GM13977 (cell line): ENCODE measurements at regions not wholly inside any gene's neighbourhood (a gene's known extent, or its start where the extent isn't known, plus 50 kb on each side); places are given as distances from the start of the nearest gene placed in this dataset.

Source experiments
- DNase-seq: peaks from one replicate; pipeline ENCODE4 v3.0.0; 2012; ENCODE audit warnings: low spot score
- in situ Hi-C: fragments of 300-500 bp; cut with MboI; formaldehyde crosslinking; loops from one replicate; pipeline ENCODE4 v1.12.0; 2022; ENCODE audit warnings: low sequenced_read_pairs, low pct_unique_long_range_greater_than_20kb, mixed read lengths, inconsistent platforms; ENCODE audit not compliant: unreplicated experiment
- TF ChIP-seq, protein P1 (sequence below): IDR thresholded peaks from 2 replicates; pipeline ENCODE4 v1.5.1; 2012; ENCODE audit warnings: mild to moderate bottlenecking, control low read depth; ENCODE audit not compliant: insufficient read depth; ENCODE audit errors: extremely low read depth, missing control alignments

DNA sequence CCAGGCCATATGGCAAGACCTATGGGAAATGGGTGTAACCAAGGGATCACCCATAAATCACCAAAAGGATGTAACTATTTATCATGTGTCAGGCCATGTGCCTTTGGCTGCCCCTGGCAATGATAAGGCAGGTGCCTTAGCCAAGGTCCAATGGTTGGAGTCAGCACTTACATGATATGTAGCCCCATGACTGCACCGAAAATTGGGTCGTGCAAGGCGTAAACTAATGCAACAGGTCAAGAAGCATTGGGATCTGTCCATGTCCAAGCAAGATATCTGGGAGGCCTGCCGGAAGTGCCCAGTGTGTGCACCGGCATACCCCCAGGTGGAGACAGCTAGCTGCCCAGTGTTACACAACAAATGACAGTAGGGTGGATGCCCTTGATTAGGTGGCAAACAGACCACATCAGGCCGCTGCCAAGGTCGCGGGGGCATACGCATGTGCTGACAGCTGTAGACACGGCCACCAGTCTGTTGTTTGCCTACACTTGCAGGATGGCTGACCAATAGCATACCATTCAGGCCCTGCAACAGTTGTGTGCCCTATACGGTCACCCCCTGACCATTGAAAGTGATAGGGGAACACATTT, 698.2 kb upstream of the AGA start:
- in situ Hi-C loops = no loop called here
- TF ChIP-seq, protein P1, sequence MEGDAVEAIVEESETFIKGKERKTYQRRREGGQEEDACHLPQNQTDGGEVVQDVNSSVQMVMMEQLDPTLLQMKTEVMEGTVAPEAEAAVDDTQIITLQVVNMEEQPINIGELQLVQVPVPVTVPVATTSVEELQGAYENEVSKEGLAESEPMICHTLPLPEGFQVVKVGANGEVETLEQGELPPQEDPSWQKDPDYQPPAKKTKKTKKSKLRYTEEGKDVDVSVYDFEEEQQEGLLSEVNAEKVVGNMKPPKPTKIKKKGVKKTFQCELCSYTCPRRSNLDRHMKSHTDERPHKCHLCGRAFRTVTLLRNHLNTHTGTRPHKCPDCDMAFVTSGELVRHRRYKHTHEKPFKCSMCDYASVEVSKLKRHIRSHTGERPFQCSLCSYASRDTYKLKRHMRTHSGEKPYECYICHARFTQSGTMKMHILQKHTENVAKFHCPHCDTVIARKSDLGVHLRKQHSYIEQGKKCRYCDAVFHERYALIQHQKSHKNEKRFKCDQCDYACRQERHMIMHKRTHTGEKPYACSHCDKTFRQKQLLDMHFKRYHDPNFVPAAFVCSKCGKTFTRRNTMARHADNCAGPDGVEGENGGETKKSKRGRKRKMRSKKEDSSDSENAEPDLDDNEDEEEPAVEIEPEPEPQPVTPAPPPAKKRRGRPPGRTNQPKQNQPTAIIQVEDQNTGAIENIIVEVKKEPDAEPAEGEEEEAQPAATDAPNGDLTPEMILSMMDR = no peak
- no peak for DNase-seq

GRCh38 chr4:178142724-178143123, 700.5 kb upstream of the AGA start:
- in situ Hi-C loops = no loop called here
- TF ChIP-seq, protein P1 = no peak
- no peak for DNase-seq

- TF ChIP-seq, protein P1 = no peak
- in situ Hi-C loops = no loop called here
- DNase-seq = no peak
Measured at GRCh38 chr4:178148106-178148505, 705.9 kb upstream of the AGA start.

- TF ChIP-seq, protein P1 = no peak
- in situ Hi-C loops = no loop called here
- DNase-seq = no peak
Measured at GRCh38 chr4:178165251-178165950, 723.2 kb upstream of the AGA start.

GRCh38 chr4:178165951-178166308, 723.7 kb upstream of the AGA start:
- TF ChIP-seq, protein P1 = no peak
- in situ Hi-C loops = no loop called here
- no peak for DNase-seq

- TF ChIP-seq, protein P1 = no peak
- DNase-seq = no peak
- in situ Hi-C loops = no loop called here
Measured at GRCh38 chr4:178173771-178174170, 731.5 kb upstream of the AGA start.

GRCh38 chr4:178174756-178175155, 732.5 kb upstream of the AGA start:
- TF ChIP-seq, protein P1 = no peak
- in situ Hi-C loops = no loop called here
- no peak for DNase-seq
